Fibroblast of lung (primary cell): ENCODE measurements at regions not wholly inside any gene's neighbourhood (a gene's known extent, or its start where the extent isn't known, plus 50 kb on each side); places are given as distances from the start of the nearest gene placed in this dataset.

Experiments
- DNase-seq, 2 donors: peaks; one replicate each; pipeline versions ENCODE4 v3.0.0 to v3.0.0-alpha.2; 2010; ENCODE audit warnings: low read depth in 2 of 2
- H2AFZ ChIP-seq: 2 replicates; pipeline ENCODE4 v1.5.1; 2012; ENCODE audit warnings: low read length, control low read depth, inconsistent platforms
- H3K27ac ChIP-seq: 2 replicates; pipeline ENCODE4 v1.5.1; 2011; ENCODE audit warnings: low read length, control low read depth; ENCODE audit not compliant: insufficient read depth
- H3K27me3 ChIP-seq: 2 replicates; pipeline ENCODE4 v1.5.1; 2011; ENCODE audit warnings: mild to moderate bottlenecking, low read length; ENCODE audit not compliant: control insufficient read depth, insufficient read depth
- H3K36me3 ChIP-seq: 2 replicates; pipeline ENCODE4 v1.5.1; 2011; ENCODE audit warnings: low read length; ENCODE audit not compliant: control insufficient read depth, insufficient read depth
- H3K4me1 ChIP-seq: 2 replicates; pipeline ENCODE4 v1.5.1; 2011; ENCODE audit warnings: low read length; ENCODE audit not compliant: control insufficient read depth, insufficient read depth; ENCODE audit errors: extremely low read depth
- H3K4me2 ChIP-seq: 2 replicates; pipeline ENCODE4 v1.5.1; 2011; ENCODE audit warnings: low read length, control low read depth; ENCODE audit not compliant: insufficient read depth; ENCODE audit errors: extremely low read depth
- H3K4me3 ChIP-seq, 4 experiments: fragments of 200-600 bp in 1 of 4; sonication (generic) in 1 of 4; replicated peaks in 1 of 4; 2 replicates each; pipeline ENCODE4 v1.5.1; 2011 to 2016; ENCODE audit warnings: low read length in 4 of 4, low read depth in 3 of 4, mild to moderate bottlenecking in 3 of 4, control low read depth in 2 of 4, inconsistent platforms in 1 of 4, mixed read lengths in 1 of 4; ENCODE audit not compliant: insufficient read depth in 1 of 4; ENCODE audit errors: control extremely low read depth in 1 of 4
- H3K79me2 ChIP-seq: 2 replicates; pipeline ENCODE4 v1.5.1; 2012; ENCODE audit warnings: mild to moderate bottlenecking, low read length, inconsistent platforms; ENCODE audit not compliant: control insufficient read depth, insufficient read depth
- H3K9ac ChIP-seq: 2 replicates; pipeline ENCODE4 v1.5.1; 2011; ENCODE audit warnings: mild to moderate bottlenecking, low read length, control low read depth; ENCODE audit not compliant: insufficient read depth
- H3K9me3 ChIP-seq: 2 replicates; pipeline ENCODE4 v1.5.1; 2012; ENCODE audit warnings: low read depth, low read length; ENCODE audit not compliant: control insufficient read depth, insufficient read depth
- H4K20me1 ChIP-seq: 2 replicates; pipeline ENCODE4 v1.5.1; 2011; ENCODE audit warnings: low read length; ENCODE audit not compliant: control insufficient read depth, insufficient read depth; ENCODE audit errors: extremely low read depth
- CTCF ChIP-seq, 2 donors: IDR thresholded peaks in 1 of 2; conservative IDR thresholded peaks in 1 of 2; 1 replicate in 1 of 2; 2 replicates in 1 of 2; pipeline ENCODE4 v1.5.1; 2011 to 2012; ENCODE audit warnings: low read length in 2 of 2, control low read depth in 1 of 2, inconsistent platforms in 1 of 2, low read depth in 1 of 2, mild to moderate bottlenecking in 1 of 2
- EZH2 ChIP-seq: IDR thresholded peaks from 2 replicates; pipeline ENCODE4 v1.5.1; 2012; ENCODE audit warnings: low read length, control low read depth, mild to moderate bottlenecking; ENCODE audit errors: missing control alignments

- H3K9me3 ChIP-seq: no peaks in the 10 kb centered on the region
Observed at GRCh38 chr1:29990304-29990703, 733.1 kb downstream of the MATN1 start.

GRCh38 chr1:29986986-29987385 lies 736.4 kb downstream of the MATN1 start:
- Histone ChIP-seq H3K4me2 (no peak overlapping the region), H3K79me2 (no peaks in the 10 kb centered on the region), H2AFZ (no peak overlapping the region), H3K36me3 (no peaks in the 10 kb centered on the region), H3K27ac (no peak overlapping the region), H3K4me1 (no peaks in the 10 kb centered on the region), H3K9ac (no peak overlapping the region), H3K27me3 (no peaks in the 10 kb centered on the region), H3K4me3 (no peak overlapping the region), H4K20me1 (no peaks in the 10 kb centered on the region), H3K9me3 (no peaks in the 10 kb centered on the region)
- DNase-seq: no peak
- no peak for TF ChIP-seq EZH2
- TF ChIP-seq CTCF (conservative IDR thresholded peaks at IDR 0.05 in 1 of 2, IDR thresholded peaks at IDR 0.05 in 1 of 2; ENCODE audit: low read depth in 1 of 2, low read length in 2 of 2): no peak

More at GRCh38 chr1:29990304-29990703, 733.1 kb downstream of the MATN1 start:
- TF ChIP-seq EZH2: no peak
- no peak for TF ChIP-seq CTCF (conservative IDR thresholded peaks at IDR 0.05 in 1 of 2, IDR thresholded peaks at IDR 0.05 in 1 of 2; ENCODE audit: low read depth in 1 of 2, low read length in 2 of 2)
- Histone ChIP-seq H3K27me3 (no peaks in the 10 kb centered on the region), H3K4me2 (no peak overlapping the region), H3K4me1 (no peaks in the 10 kb centered on the region), H3K4me3 (no peak overlapping the region), H3K36me3 (no peaks in the 10 kb centered on the region), H3K79me2 (no peaks in the 10 kb centered on the region), H3K27ac (no peak overlapping the region), H2AFZ (no peak overlapping the region), H4K20me1 (no peaks in the 10 kb centered on the region), H3K9ac (no peak overlapping the region)
- no peak for DNase-seq

GRCh38 chr1:29985606-29985945 lies 737.8 kb downstream of the MATN1 start:
- Histone ChIP-seq H3K4me3 (no peak overlapping the region), H3K4me2 (no peak overlapping the region), H3K4me1 (no peaks in the 10 kb centered on the region), H3K36me3 (no peaks in the 10 kb centered on the region), H4K20me1 (no peaks in the 10 kb centered on the region), H2AFZ (no peak overlapping the region), H3K27ac (no peak overlapping the region), H3K9me3 (no peaks in the 10 kb centered on the region), H3K27me3 (no peaks in the 10 kb centered on the region), H3K79me2 (no peaks in the 10 kb centered on the region), H3K9ac (no peak overlapping the region)
- TF ChIP-seq CTCF (conservative IDR thresholded peaks at IDR 0.05 in 1 of 2, IDR thresholded peaks at IDR 0.05 in 1 of 2; ENCODE audit: low read depth in 1 of 2, low read length in 2 of 2) (no peak), EZH2 (no peak)
- DNase-seq: no peak
